ENCODE measurements at regions not wholly inside any gene's neighbourhood (a gene's known extent, or its start where the extent isn't known, plus 50 kb on each side); places are given as distances from the start of the nearest gene placed in this dataset.

DNA sequence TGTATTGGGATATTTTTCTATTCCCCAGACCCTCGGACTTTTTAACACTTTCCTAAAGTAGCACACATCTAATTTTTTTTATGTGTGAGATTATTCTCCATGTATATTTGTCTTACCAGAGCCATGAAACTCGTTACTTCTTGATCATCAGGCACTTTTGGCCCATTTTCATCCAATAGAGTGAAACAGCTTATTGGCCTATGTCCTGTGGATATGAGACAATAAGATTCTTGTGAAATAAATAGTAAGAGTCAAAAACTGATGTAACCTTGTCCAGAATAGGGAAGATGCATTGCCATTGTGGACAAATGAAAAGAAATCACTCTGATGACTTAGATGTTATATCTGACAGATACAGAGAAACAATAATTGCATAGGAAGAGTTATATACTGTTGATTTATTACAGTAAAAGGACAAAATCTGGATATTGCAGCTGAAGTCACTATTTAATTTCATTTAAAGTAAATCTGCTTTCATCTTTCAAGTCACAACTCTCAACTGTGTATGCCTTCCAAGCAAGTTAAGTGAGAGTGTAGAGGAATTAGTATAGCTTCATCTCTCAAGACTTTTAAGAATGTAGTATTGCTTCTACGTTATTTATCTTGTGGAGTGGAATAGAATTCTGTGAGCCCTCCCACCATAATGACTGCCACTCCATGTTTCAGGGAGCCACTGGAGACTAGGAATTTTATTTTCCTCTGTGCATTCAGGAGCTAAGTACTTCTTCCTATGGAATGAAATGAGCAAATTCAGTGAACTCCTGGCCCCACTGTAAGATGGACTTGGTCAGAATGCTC lies 86.9 kb downstream of the ADAMTS1 start:
- TF ChIP-seq, protein P1, sequence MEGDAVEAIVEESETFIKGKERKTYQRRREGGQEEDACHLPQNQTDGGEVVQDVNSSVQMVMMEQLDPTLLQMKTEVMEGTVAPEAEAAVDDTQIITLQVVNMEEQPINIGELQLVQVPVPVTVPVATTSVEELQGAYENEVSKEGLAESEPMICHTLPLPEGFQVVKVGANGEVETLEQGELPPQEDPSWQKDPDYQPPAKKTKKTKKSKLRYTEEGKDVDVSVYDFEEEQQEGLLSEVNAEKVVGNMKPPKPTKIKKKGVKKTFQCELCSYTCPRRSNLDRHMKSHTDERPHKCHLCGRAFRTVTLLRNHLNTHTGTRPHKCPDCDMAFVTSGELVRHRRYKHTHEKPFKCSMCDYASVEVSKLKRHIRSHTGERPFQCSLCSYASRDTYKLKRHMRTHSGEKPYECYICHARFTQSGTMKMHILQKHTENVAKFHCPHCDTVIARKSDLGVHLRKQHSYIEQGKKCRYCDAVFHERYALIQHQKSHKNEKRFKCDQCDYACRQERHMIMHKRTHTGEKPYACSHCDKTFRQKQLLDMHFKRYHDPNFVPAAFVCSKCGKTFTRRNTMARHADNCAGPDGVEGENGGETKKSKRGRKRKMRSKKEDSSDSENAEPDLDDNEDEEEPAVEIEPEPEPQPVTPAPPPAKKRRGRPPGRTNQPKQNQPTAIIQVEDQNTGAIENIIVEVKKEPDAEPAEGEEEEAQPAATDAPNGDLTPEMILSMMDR (IDR thresholded peaks at IDR 0.05; ENCODE audit: low read depth, low read length, poor library complexity, severe bottlenecking) = no peak
- TF ChIP-seq EZH2phosphoT487 (IDR thresholded peaks at IDR 0.05; ENCODE audit: borderline replicate concordance, low read length) = no peak
